Stimulated activated memory B cell treated with anti-CD40 and anti-IgM and Interleukin-4, amounts not matched to agents 10 μg/mL and 1 μg/mL and 100 μg/mL, for 72 hours (primary cell): ENCODE measurements at regions not wholly inside any gene's neighbourhood (a gene's known extent, or its start where the extent isn't known, plus 50 kb on each side); places are given as distances from the start of the nearest gene placed in this dataset.

Experiments
- ATAC-seq: fragments of 150-1000 bp; cut with Tn5 transposase; 2 replicates; pipeline ENCODE4 v1.10.0; 2021
- H3K27ac Mint-ChIP-seq: one replicate; pipeline ENCODE4 v1.8.0; 2022; ENCODE audit warnings: mild to moderate bottlenecking, mixed read lengths
- H3K27me3 Mint-ChIP-seq: one replicate; pipeline ENCODE4 v1.8.0; 2022; ENCODE audit warnings: mixed read lengths
- H3K36me3 Mint-ChIP-seq: one replicate; pipeline ENCODE4 v1.8.0; 2022; ENCODE audit warnings: mixed read lengths
- H3K4me1 Mint-ChIP-seq: one replicate; pipeline ENCODE4 v1.8.0; 2022; ENCODE audit warnings: mixed read lengths
- H3K4me3 Mint-ChIP-seq: one replicate; pipeline ENCODE4 v1.8.0; 2022; ENCODE audit warnings: mild to moderate bottlenecking, moderate library complexity, mixed read lengths
- H3K9me3 Mint-ChIP-seq: one replicate; pipeline ENCODE4 v1.8.0; 2022; ENCODE audit warnings: mixed read lengths

DNA sequence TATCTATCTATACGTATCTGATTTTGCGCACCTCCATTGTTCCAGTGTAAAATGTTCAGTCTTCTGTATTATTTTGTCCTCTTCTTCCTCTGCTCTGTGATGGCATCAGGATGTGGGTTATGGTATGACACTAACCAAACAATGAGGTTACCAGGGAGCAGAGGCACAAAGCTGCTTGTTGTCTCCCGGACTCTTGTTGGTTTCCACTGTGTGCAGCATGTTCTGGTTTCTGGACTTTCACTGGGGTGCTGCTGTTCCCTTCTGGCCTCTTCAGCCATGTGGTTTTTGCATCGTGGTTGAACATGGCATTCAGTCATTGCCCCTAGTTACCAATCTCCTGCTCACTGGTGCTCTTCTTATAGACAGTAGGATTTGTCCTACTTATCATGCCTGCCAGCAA, 665.9 kb downstream of the CBLN2 start:
- no peak overlapping the region for H3K4me3 Mint-ChIP-seq

GRCh38 chr18:71873695-71874094, 670.4 kb downstream of the CBLN2 start:
- H3K27me3 Mint-ChIP-seq, result no peaks in the 10 kb centered on the region
- no peaks in the 10 kb centered on the region for H3K4me1 Mint-ChIP-seq
- no peak overlapping the region for H3K27ac Mint-ChIP-seq
- ATAC-seq, result no peak
- no peak overlapping the region for H3K4me3 Mint-ChIP-seq
- H3K9me3 Mint-ChIP-seq, result no peaks in the 10 kb centered on the region
- no peaks in the 10 kb centered on the region for H3K36me3 Mint-ChIP-seq

More for the DNA sequence above, 665.9 kb downstream of the CBLN2 start:
- H3K27me3 Mint-ChIP-seq, result no peaks in the 10 kb centered on the region
- H3K36me3 Mint-ChIP-seq, result no peaks in the 10 kb centered on the region
- H3K9me3 Mint-ChIP-seq, result no peaks in the 10 kb centered on the region
- no peaks in the 10 kb centered on the region for H3K4me1 Mint-ChIP-seq
- H3K27ac Mint-ChIP-seq, result no peak overlapping the region
- no peak for ATAC-seq

- Mint-ChIP-seq H3K9me3 (no peaks in the 10 kb centered on the region), H3K27me3 (no peaks in the 10 kb centered on the region), H3K4me1 (no peaks in the 10 kb centered on the region), H3K36me3 (no peaks in the 10 kb centered on the region), H3K27ac (no peak overlapping the region), H3K4me3 (no peak overlapping the region)
- ATAC-seq, result no peak
Observed at GRCh38 chr18:71865888-71866287, 678.3 kb downstream of the CBLN2 start.

- Mint-ChIP-seq H3K4me1 (peaks cover 8% of the 10 kb centered on the region), H3K27ac (no peak overlapping the region), H3K36me3 (no peaks in the 10 kb centered on the region), H3K27me3 (no peaks in the 10 kb centered on the region), H3K4me3 (no peak overlapping the region), H3K9me3 (peaks cover 21% of the 10 kb centered on the region)
- no peak for ATAC-seq
Observed at GRCh38 chr18:71850602-71851001, 693.5 kb downstream of the CBLN2 start.

- Mint-ChIP-seq H3K4me1 (peaks cover 8% of the 10 kb centered on the region), H3K4me3 (no peak overlapping the region), H3K36me3 (no peaks in the 10 kb centered on the region), H3K9me3 (peaks cover 17% of the 10 kb centered on the region), H3K27me3 (no peaks in the 10 kb centered on the region), H3K27ac (no peak overlapping the region)
- ATAC-seq, result no peak
Observed at GRCh38 chr18:71849407-71849806, 694.7 kb downstream of the CBLN2 start.

- Mint-ChIP-seq H3K27ac (no peak overlapping the region), H3K9me3 (peaks cover 17% of the 10 kb centered on the region), H3K4me3 (no peak overlapping the region), H3K27me3 (no peaks in the 10 kb centered on the region), H3K4me1 (peaks cover 7% of the 10 kb centered on the region), H3K36me3 (no peaks in the 10 kb centered on the region)
- no peak for ATAC-seq
Observed at GRCh38 chr18:71846716-71847115, 697.4 kb downstream of the CBLN2 start.

DNA sequence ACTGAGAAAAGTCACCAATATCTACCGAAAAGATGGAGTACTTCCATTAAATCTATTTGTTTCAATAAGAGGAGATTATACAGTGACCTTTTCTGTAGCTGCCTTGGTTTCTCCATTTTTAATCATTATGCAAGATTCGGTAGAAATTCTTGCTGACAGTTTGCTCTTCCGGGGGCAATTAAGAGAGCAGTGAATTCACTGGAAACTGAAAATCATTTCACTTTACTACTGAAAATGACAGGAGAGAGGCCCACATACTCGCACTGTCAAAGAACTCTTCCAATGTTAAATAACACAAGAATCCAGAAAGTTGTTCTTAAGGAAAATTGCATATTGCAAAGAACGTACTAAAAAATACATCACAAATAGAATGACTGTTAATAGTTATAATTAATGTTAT, 699.3 kb downstream of the CBLN2 start:
- Mint-ChIP-seq H3K4me3 (no peak overlapping the region), H3K27me3 (no peaks in the 10 kb centered on the region), H3K27ac (no peak overlapping the region), H3K9me3 (peaks cover 10% of the 10 kb centered on the region), H3K36me3 (no peaks in the 10 kb centered on the region), H3K4me1 (no peaks in the 10 kb centered on the region)
- ATAC-seq, result no peak

DNA sequence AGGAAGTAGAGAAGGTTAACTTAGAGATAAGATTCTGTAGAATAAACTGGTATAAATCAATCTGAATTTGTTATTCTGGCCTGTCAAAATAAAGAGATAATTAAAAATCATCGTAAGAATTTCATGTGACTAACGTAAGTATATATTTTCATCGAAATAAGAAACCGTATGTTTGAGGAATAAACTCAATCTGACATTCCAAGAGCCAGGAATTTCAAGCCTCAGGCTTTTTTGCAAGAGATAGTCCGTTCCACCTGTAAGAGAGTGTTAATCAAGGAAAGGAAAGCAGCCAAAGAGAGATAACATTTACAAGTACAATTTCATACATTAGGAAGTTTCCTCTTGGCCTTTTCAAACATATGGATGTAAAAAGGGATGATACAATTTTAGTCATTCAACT, 701.5 kb downstream of the CBLN2 start:
- Mint-ChIP-seq H3K9me3 (no peaks in the 10 kb centered on the region), H3K27me3 (no peaks in the 10 kb centered on the region), H3K27ac (no peak overlapping the region), H3K4me3 (no peak overlapping the region), H3K36me3 (no peaks in the 10 kb centered on the region), H3K4me1 (no peaks in the 10 kb centered on the region)
- no peak for ATAC-seq

- Mint-ChIP-seq H3K27ac (no peak overlapping the region), H3K9me3 (no peaks in the 10 kb centered on the region), H3K4me1 (no peaks in the 10 kb centered on the region), H3K4me3 (no peak overlapping the region), H3K27me3 (no peaks in the 10 kb centered on the region), H3K36me3 (no peaks in the 10 kb centered on the region)
- no peak for ATAC-seq
Observed at GRCh38 chr18:71837547-71837946, 706.6 kb downstream of the CBLN2 start.

- H3K4me3 Mint-ChIP-seq, result no peak overlapping the region
- no peak for ATAC-seq
- no peak overlapping the region for H3K27ac Mint-ChIP-seq
- H3K4me1 Mint-ChIP-seq, result no peaks in the 10 kb centered on the region
- H3K36me3 Mint-ChIP-seq, result no peaks in the 10 kb centered on the region
- H3K9me3 Mint-ChIP-seq, result no peaks in the 10 kb centered on the region
- no peaks in the 10 kb centered on the region for H3K27me3 Mint-ChIP-seq
Observed at GRCh38 chr18:71832946-71833617, 711.1 kb downstream of the CBLN2 start.

DNA sequence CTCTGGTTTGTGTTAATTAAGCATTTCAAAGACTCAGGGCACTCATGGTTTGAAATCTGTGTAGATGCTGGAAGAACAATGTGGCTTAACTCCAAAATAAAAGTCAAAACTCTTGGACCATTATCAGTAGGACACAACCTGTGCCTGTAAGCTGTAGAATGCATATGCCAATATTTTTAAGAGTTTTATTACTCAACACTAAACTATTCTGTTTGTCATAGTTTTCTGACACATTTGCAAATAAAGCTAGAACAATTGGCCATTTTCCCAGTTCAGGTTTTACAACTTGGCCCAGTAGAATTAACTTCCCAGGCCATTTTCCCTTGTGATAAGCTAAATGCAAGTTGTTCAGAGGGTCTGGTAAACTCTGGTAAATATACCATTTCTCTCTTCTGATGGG, 713.1 kb downstream of the CBLN2 start:
- H3K36me3 Mint-ChIP-seq, result no peaks in the 10 kb centered on the region
- H3K27me3 Mint-ChIP-seq, result no peaks in the 10 kb centered on the region
- H3K9me3 Mint-ChIP-seq, result no peaks in the 10 kb centered on the region
- H3K27ac Mint-ChIP-seq, result no peak overlapping the region
- no peaks in the 10 kb centered on the region for H3K4me1 Mint-ChIP-seq
- ATAC-seq, result no peak
- H3K4me3 Mint-ChIP-seq, result no peak overlapping the region

DNA sequence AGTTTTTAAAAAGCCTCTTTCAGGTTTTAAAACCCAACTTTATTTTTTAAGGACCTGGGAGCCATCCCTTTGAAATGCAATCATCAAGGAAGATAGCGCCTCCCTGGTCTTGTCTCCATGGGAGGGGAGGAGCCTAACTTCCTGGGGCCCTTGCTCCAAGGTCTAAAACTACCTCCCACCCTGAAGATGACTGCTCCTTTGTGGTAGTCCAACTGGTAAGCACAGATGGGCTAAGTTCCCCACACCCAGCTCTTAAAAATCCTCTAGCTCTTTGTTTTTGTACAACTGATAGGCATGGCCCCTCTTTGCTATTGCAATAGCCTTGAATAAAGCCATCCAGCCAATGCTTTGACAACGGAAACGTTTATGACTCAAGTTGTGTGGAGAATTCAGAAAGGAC, 716.8 kb downstream of the CBLN2 start:
- no peak overlapping the region for H3K27ac Mint-ChIP-seq
- no peaks in the 10 kb centered on the region for H3K9me3 Mint-ChIP-seq
- no peak for ATAC-seq
- no peaks in the 10 kb centered on the region for H3K4me1 Mint-ChIP-seq
- H3K4me3 Mint-ChIP-seq, result no peak overlapping the region
- no peaks in the 10 kb centered on the region for H3K27me3 Mint-ChIP-seq
- no peaks in the 10 kb centered on the region for H3K36me3 Mint-ChIP-seq

DNA sequence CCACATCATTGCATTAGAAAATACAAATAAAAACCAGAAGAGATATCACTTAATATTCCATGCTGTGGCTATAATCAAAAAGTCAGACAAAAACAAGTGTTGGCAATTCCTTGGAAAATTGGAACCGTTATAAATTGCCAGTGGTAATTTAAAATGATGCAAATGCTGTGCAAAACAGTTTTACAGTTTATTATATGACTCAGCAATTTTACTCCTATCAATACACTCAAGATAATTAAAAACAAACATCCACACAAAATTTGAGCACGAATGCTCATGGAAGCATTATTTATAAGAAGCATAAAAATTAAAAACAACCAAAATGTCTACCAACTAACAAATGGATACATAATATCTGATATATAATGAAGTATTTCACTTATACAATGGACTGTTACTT, 728.8 kb downstream of the CBLN2 start:
- Mint-ChIP-seq H3K27me3 (no peaks in the 10 kb centered on the region), H3K4me1 (no peaks in the 10 kb centered on the region), H3K36me3 (no peaks in the 10 kb centered on the region), H3K9me3 (no peaks in the 10 kb centered on the region), H3K4me3 (no peak overlapping the region), H3K27ac (no peak overlapping the region)
- no peak for ATAC-seq

- Mint-ChIP-seq H3K9me3 (peaks cover 4% of the 10 kb centered on the region), H3K36me3 (no peaks in the 10 kb centered on the region), H3K4me1 (no peaks in the 10 kb centered on the region), H3K4me3 (no peak overlapping the region), H3K27me3 (no peaks in the 10 kb centered on the region), H3K27ac (no peak overlapping the region)
- ATAC-seq, result no peak
Observed at GRCh38 chr18:71809711-71810110, 734.4 kb downstream of the CBLN2 start.

DNA sequence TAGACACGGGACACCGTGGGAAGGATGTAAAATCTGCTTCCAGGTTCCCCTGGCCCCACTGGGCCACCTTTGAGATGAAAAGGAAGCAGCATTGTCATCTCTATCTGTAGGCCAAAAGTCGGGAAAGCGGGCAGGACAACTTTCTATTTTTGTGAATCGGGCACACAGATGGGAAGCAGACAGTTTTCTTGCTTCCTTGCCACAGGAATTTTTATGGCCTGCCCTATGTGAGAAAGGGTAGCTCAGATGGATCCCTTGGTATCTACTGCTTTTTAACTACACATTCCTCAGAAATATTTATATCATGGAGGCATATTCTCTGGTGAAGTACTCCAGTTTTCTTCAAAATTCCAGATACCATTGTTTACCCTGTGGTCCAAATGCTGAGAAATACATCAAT, 735.5 kb downstream of the CBLN2 start:
- Mint-ChIP-seq H3K27me3 (no peaks in the 10 kb centered on the region), H3K4me3 (no peak overlapping the region), H3K4me1 (no peaks in the 10 kb centered on the region), H3K9me3 (peaks cover 6% of the 10 kb centered on the region), H3K27ac (no peak overlapping the region), H3K36me3 (no peaks in the 10 kb centered on the region)
- no peak for ATAC-seq

DNA sequence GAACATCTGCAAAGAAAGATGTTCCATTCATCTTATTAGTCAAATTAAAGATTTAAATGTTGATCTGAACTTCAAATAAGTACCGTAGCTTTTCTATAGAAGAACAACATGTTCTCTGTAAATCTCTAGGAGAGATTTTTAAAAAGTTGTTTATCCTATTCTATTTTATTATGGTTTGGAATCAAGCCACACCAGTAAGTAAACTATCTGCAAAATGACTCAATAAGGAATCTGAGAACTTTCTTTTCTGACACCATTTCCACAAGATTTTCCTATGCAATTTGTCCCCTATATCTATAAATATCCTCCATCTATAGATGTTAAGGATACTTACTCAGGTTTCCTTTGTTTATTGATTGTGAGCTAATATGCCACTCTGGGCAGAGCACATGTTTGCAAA, 736.6 kb downstream of the CBLN2 start:
- no peaks in the 10 kb centered on the region for H3K36me3 Mint-ChIP-seq
- ATAC-seq, result no peak
- no peaks in the 10 kb centered on the region for H3K4me1 Mint-ChIP-seq
- H3K27me3 Mint-ChIP-seq, result no peaks in the 10 kb centered on the region
- H3K9me3 Mint-ChIP-seq, result peaks cover 6% of the 10 kb centered on the region
- no peak overlapping the region for H3K4me3 Mint-ChIP-seq
- H3K27ac Mint-ChIP-seq, result no peak overlapping the region
